ENCODE measurements at regions not wholly inside any gene's neighbourhood (a gene's known extent, or its start where the extent isn't known, plus 50 kb on each side); places are given as distances from the start of the nearest gene placed in this dataset.

DNA sequence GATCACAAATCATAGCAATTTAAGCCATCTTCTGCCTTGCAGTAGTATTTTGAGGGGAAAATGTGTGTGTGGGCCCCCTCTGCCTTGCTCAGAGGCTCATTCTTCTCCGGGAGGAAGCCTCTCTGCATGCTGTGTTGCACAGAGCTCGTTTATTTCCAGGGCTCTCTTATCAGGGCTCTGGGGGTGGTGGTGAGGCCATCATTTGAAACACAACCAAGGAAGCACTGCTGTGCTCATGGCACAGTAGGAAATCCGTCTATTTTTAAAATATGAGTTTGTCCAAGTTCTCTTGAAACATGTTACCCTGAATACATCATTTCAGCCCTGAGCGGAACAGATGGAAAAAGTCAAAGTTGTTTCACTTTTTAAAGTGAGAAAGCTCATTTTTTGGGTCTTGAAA, 369.0 kb upstream of the CFAP20DC start:
- no peak for DNase-seq (ENCODE audit: low spot score)

DNA sequence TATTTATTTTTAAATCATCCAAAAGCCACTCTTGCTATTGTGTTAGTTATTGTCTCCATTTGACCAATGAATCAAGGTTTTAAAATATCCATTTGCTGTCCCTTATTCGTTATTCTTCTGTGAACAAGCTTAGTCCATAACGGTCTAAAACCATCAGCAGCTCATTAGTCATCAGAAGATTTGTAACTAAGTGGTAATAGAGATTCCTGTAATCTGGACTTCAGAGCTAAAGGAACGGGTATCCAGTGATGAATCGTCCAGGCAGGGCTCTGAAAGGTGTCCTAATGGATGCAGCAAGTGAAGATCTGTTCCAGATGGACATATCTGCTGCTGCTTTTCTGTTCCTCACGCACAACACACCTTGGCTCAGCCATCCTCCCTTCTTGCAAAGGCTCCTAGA, 362.7 kb upstream of the CFAP20DC start:
- no peak for DNase-seq (ENCODE audit: low spot score)

DNA sequence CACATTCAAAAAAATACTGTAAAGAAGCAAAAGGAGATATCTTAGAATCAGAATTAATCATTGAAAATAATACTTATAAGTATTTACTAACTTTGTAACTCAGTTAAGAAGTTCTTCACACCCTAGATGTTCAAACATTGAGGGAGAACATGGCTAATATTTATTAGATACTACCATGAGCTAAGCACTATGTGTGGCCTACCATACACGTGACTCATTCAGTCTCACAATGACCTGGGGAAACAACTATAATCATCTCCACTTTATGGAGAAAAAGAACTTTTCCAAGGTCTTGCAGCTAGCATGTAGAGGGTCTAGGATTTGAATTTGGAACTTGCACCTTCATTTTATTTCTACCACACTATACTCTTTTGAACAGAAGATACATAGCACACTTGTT, 361.9 kb upstream of the CFAP20DC start:
- DNase-seq (ENCODE audit: low spot score) = no peak

DNA sequence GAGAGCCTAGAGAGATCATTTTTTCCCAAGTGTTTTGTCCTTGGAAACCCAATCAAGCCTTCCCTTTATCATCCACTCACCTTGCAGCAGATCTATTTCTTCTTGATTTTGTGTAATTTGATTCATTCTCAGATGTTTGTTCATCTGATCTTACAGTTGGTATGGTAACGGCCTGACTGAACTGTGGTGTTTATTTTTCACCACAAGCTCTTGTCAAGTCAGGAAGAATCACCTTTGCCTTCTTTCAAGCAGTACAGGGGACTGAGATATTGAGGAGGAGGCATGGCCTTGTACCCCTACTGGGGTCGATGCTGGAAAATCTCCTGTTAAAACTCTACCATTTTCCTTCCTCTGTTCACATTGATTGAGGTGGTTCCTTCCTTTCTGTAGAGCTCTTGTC, 361.4 kb upstream of the CFAP20DC start:
- no peak for DNase-seq (ENCODE audit: low spot score)

DNA sequence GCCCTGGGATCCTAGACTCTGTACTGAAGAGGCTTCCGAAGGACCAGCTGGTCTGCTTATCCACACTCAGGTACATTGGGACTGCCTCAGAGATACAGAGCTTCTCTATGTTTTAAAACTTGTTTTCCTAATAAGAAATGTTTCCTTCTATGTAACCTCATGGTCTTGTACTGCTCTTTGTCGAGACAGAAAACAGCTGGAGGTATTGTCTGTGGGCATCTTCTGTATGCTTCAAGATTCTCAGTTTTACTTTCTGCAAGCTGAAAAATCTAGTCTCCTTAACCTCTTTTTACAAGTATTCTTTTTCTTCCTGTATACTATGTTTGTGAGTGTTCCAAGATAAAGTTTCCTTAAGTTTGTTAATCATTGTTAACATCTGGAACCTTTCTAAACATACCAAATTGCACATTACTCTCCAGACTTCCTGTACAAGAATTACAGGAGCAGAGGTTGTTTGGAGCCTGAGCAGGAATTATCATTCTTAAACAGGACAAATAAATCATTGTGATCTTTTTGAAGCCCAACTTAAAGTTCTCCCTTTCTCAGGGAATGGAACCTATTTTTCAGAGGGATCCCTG, 358.3 kb upstream of the CFAP20DC start:
- no peak for DNase-seq (ENCODE audit: low spot score)

DNA sequence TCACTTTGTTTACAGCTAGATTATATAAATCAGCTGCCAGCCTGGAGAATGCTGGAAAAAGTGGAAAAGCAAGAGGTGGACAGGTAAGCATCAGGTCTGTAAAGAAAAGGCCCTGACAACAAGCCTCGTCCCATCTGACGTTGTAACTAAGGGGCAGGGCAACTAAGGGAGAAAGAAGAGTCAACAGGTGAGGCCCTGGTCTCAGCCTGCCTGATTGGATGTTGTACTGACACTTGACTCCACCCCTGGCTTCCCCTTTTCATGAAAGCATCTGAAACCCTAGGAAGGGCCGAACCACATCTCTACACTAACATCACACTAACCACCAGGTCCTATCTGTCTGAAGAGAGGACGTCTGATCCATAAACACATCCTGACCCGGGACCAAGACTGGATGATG, 357.6 kb upstream of the CFAP20DC start:
- DNase-seq (ENCODE audit: low spot score) = no peak

DNA sequence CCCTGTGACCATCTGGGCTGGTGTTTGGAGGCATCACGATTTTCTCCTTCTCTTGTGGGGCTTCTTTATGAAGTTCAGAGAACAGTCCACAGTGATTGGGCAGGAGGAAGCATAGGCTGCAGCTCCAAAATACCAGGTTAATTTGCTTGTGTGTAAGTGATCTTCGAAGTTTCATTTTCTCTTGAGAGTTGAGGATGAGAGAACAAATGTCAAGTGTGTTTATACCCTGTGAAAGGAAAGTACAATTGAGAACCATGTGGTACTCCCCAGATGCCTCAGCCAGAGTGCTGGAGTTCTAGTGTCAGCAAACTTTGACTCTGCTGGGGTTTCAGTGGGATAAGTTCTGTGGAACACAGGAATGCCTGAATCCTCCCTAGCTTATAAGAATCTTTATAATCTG, 357.1 kb upstream of the CFAP20DC start:
- no peak for DNase-seq (ENCODE audit: low spot score)

DNA sequence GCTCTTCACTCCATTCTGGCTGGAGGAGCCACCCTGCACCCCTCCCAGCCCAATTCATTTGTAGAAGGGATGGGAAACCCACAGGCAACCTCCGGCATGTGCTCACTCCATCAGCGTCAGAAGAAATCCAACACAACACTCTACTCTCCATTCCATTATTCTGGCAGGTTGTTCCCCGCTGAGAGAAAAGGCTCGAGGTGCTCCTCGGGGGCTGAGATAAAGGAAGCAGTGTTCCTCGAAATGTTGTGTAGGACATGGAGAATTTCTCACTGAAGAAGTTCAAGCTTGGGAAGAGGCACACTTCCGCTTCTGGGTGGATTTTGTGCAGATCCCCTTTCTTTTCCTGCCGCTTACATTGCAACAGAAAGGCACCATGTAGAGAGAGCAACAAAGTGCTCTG, 355.0 kb upstream of the CFAP20DC start:
- DNase-seq (ENCODE audit: low spot score) = no peak

DNA sequence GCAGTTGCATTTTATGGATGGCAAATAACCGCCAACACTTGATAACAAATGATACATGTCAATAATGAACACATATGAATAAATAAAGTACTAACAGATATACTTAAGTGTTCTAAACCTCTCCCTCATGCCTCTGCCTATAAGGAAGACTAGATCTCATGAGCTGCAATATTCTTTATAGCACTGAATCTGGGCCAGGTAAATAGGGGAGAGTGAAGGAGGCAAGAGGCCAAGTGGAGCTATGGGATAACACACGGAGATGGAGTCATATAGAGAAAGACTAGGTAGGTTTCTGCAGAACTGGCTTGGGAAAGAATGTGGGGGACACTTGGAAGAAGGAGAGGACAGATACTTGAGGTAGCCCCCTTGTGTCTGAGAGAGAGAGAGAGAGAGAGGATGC, 354.2 kb upstream of the CFAP20DC start:
- DNase-seq (ENCODE audit: low spot score) = no peak

DNA sequence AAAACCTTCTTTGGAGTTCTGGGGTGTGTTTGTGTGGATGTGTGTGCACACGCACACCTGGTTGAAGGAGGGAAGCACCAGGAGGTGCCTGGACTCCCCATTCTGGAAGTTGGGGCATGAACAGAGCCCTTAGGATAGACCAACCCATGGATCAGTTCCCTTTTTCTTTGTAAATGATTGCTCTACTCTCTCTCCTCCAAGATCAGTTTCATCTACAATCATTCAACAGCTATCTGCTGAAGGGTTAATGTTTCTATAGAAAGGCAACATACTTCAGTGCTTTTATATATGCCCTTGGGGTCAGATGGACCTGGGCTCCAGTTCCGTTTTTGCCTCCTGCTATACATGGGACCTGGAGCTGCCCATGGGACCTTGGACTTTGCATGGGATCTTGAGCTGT, 352.1 kb upstream of the CFAP20DC start:
- no peak for DNase-seq (ENCODE audit: low spot score)

DNA sequence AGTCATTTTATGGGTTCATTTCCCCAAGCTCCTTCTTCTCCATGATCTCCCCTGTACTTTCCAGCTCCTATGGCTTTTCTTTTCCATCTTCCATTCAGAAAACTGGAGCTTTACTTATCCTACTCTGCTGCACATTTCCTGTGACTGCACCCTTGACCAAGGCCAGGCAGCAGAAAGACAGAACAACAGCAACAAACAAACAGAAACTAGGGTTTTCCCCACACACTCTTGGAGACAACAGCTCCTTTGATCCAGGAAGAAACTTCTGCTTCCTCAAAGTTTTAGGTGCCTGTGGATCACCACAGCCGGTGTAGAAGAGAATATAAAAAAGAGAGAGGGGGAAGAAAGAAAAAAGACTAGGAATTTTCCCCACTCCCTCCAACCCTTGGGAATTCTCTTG, 342.3 kb upstream of the CFAP20DC start:
- DNase-seq (ENCODE audit: low spot score) = no peak

DNA sequence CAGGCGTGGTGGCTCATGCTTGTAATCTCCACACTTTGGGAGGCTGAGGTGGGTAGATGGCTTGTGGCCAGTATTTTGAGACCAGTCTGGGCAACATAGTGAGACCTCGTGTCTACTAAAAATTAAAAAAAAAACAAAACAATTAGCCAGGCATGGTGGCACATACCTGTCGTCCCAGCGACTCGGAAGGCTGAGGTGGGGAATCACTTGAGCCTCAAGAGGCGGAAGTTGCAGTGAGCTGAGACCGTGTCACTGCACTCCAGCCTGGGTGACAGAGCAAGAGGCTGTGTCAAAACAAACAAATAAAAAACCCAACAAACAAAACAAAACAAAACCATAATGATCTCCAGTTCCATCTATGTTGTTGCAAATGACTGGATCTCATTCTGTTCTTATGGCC, 341.3 kb upstream of the CFAP20DC start:
- no peak for DNase-seq (ENCODE audit: low spot score)

DNA sequence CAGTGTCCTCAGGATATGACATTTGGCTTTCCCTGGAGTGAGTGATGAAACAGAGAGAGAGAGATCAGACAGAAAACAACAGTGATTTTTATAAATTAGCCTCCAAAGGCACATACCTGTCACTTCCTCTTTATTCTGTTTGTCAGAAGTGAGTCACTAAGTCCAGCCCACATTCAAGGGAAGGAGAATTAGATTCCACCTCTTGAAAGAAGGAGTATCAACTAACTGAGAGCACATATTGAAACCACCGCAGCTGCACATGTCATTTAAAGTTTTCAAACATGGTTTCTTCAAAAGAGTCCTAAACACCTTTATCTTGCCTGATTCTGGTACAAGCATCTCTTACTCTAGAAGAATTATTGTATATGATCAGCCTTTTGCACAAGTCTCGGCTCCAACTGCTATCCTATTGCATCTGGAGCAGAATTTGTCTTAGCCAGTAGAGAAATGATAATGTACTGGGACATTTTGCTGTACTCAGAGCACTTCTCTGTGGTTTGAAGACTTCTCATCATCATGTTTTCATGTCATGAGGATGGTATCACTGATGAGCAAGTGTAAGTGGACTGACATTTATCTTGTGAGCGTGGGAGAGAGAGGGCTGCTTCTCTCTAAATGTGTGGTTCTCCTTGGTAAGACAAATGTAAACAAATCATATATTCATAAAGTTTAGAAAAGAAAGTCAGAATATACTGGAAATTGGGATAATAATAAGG, 338.9 kb upstream of the CFAP20DC start:
- DNase-seq (ENCODE audit: low spot score) = no peak

DNA sequence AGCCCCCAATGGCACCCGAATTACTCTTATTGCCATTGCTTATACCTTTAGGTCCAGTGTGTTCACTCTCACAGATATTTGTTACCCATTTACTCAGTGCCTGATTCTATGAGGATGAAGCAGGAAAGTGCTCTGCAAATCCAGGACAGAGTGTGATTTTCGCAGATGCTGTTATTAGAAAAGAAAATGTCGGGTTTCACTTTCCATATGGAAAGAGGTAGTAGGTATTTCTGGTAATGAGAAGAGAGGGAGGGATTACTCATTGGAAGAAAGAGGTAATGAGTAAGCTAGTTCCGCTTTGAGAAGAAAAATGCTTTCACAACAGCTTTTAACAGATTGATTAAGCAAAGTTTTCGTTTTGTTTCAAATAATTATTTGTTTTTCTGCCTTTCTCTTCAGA, 336.3 kb upstream of the CFAP20DC start:
- no peak for DNase-seq (ENCODE audit: low spot score)

DNA sequence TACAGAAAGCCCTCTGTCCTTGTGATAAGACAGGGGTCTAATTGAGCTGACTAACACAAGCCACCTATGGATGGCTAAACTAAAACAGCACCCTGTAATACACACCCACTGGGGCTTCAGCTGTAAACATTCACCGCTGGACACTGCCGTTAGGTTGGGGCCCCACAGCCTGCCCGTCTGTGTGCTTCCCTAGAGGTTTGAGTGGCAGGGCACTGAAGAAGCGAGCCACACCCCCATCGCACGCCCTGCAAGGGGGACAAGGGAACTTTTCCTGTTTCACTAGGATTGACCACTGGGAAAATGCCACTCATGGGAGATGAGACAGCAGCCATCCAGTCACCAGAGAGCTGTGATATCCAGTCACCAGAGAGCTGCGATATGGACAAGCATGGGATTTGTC, 335.7 kb upstream of the CFAP20DC start:
- no peak for DNase-seq (ENCODE audit: low spot score)

DNA sequence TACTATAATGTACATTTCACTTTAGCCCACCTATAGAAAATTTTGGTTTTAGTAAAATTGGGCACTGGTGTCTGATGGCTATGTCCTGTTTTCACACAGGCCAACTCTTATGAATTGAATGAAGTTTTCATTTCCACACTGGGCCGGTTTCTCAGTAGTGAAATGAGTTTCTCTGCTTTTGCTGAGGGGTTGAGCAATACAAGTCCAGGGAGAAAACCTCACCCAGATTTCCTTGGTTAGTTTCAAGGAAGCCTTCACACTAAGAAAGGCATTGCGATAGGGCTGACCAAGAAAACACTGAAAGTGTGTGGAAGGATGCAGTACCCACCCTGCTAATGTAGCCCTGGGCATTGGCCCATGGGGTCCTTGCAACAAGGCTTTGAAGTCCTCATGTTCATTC, 331.5 kb upstream of the CFAP20DC start:
- no peak for DNase-seq (ENCODE audit: low spot score)

DNA sequence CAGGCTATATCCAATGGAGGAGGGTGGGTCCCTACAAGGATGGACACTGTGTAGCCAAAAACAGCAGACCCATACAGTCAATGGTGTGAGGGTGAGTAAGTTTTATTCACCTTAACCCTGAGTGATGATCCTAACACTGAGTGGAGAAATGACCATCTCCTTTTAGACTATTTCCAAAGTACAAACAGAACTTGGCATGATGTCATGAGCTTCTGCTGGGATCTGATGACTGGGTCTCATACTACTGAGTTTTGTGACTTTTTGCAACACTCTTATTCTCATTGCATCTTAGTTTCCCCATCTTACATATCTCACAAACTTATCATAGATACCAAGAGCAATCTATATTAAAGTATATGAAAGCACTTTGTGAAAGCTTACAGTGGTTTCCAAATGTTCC, 330.3 kb upstream of the CFAP20DC start:
- DNase-seq (ENCODE audit: low spot score) = no peak

DNA sequence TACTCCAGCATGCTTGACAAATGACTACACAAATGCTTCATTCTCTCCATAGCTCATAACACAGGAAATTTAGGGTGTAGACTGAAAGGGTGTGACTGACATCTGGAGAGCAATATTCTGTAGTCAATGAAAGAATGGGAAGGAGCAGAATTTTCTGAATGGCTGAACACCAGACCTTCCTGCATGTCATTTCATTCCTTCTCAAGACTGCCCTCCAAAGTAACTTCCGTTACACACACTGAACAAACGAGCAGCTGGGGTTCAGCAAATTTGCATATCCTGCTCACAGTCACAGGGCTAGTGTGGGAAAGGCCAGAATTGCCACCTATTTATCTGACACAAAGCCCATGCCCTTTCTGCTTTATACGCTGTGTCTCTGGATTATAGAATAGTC, 325.0 kb upstream of the CFAP20DC start:
- no peak for DNase-seq (ENCODE audit: low spot score)

DNA sequence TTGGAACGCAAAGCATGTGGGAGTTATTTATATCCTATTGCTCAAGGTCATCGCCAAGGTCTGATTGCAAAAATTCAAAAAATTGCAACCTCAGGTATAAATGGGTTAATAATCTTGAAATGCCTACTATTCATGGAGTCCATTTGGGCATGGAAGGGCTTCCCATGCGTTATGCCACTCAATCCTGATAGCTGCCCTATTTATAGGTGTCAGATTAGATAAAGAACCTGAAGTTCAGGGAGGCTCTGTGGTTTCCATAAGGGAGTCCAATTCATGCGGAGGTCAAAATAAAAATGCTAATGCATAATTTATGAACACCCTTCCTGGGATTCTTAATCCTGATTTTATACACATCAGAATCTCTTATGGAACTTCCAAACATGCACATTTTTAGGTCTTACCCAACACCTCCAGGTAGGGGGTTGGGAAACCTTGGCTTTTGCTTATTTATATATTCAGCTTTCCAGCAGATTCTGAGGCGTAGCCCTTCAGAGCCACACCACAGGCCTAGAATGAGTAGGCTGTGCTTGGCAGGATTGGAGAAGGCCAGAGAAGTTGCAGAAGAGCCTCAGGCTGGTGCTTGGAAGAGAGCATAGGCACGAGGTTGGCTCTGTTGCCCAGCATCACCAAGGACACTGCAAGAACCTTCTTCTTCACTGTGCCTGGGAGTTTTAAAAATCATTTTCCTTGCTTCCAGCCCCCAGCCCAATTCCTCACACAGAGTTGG, 324.4 kb upstream of the CFAP20DC start:
- no peak for DNase-seq (ENCODE audit: low spot score)

DNA sequence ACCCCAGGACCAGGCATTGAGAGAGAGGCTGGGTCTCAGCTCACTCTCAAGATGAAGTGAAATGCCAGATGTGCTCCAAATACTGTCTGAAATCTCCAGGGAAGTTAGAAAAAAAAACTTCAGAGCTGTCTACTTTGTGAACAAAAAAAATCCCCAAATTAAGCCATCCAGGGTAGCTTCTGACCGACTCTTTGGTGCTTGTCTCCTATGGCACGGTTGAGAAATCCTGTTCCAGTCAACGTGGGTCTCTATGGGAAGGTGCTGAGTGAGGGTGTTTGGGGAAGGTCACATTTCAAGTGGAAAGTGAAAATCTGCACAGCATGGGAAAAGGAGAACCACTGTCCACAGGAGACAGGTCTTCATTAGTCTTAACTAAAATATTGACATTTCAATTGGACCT, 322.5 kb upstream of the CFAP20DC start:
- no peak for DNase-seq (ENCODE audit: low spot score)

DNA sequence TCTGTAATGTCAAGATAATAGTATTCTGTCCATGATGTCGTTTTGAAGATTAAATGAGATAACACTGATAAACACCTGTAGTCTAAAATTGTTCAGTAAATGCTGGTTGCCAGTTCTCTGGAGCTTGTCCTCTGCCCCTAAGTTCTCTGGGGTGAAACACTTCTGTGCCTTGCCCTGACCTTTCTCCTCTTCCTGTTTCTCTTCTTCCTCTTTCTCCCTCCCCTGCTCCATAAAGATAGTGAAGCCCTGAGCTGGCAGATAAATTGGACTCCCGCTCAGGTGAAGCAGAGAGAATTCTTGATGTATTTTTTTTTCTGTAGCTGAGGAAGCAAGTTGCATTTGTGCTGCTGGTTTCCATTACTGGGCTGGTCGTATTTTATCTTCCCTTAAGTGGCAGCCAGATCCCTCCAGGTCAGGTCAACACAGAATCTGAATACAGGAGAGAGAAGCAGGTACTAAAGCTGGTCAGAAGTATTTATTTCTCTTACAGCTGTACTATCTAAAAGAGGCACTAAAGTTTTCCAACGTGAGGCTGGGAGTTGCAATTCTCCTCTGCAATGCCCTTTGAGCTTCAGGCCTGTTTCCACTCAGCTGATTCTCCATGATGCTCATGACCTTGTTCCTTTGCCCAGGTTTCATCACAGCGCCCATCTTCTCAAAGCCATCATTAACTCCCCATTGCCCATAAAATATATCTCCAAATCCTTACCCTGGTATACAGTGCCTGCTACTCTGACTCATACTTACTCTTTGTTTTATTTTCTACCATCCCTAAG, 319.3 kb upstream of the CFAP20DC start:
- no peak for DNase-seq (ENCODE audit: low spot score)

DNA sequence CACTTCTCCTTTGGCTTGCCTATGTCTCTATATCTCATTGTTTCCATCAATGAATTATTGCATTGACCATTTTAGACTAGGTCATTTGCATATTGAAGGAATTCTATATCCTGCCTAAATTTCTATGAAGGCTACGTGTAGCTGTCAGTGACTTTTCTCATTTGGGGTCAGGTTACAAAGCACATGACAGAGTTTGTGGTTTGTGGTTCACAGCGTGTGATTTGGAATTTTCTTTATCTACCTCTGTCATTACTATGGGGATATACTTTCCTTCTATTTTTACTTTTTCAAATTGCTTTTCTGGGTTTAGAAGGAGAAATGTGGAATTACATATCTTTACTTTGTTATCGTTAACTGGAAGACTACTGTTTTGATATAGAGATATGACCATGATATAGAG, 317.3 kb upstream of the CFAP20DC start:
- peak; percentile 24 for DNase-seq (ENCODE audit: low spot score)

DNA sequence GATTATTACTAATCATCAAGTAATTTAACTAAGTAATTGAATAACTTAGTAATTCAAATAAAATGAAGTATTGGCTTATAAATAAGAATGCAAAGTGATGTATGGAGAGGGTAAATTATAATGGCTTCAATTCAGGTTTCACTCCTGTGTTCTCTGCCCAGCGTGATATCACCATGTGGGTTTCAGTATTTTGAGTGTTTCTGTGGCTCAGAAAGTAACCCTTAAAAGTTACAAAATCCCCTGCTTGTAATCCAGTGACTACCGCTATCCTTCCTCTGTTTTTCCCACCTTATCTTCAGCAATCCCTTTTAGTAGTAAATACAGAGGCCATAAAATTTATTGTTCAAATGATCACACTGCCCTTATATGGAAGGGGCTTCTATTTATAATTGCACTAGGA, 316.4 kb upstream of the CFAP20DC start:
- DNase-seq (ENCODE audit: low spot score) = no peak
